SK-N-MC (cell line): ENCODE measurements at regions not wholly inside any gene's neighbourhood (a gene's known extent, or its start where the extent isn't known, plus 50 kb on each side); places are given as distances from the start of the nearest gene placed in this dataset.

ENCODE experiments used
- EZH2 ChIP-seq: fragments of 200-600 bp; sonication (generic); IDR thresholded peaks from one replicate; pipeline ENCODE4 v1.6.1; 2017; ENCODE audit warnings: antibody characterized with exemption
- POLR2AphosphoS5 ChIP-seq: IDR thresholded peaks from 2 replicates; pipeline ENCODE4 v1.6.1; 2012; ENCODE audit warnings: mild to moderate bottlenecking, low read depth, low read length, borderline replicate concordance

GRCh38 chr1:69269491-69269890 lies 298.2 kb upstream of the LRRC7 start:
- TF ChIP-seq POLR2AphosphoS5: no peak
- no peak for TF ChIP-seq EZH2
